Upper lobe of right lung (tissue), 1 donor: ENCODE measurements at regions not wholly inside any gene's neighbourhood (a gene's known extent, or its start where the extent isn't known, plus 50 kb on each side); places are given as distances from the start of the nearest gene placed in this dataset.

Source experiments
- ATAC-seq: fragments of 200-7000 bp; cut with Tn5 transposase; one replicate; pipeline ENCODE4 v1.9.1; 2020; ENCODE audit warnings: mild to moderate bottlenecking, moderate library complexity
- DNase-seq: peaks from one replicate; pipeline ENCODE4 v3.0.0-alpha.2; 2020
- H3K27ac ChIP-seq: fragments of 200-600 bp; one replicate; pipeline ENCODE4 v1.8.0; 2022
- H3K27me3 ChIP-seq: fragments of 200-600 bp; one replicate; pipeline ENCODE4 v1.8.0; 2022; ENCODE audit warnings: mild to moderate bottlenecking
- H3K36me3 ChIP-seq: fragments of 200-600 bp; one replicate; pipeline ENCODE4 v1.8.0; 2022
- H3K4me1 ChIP-seq: fragments of 200-600 bp; one replicate; pipeline ENCODE4 v1.8.0; 2022
- H3K4me3 ChIP-seq: fragments of 200-600 bp; one replicate; pipeline ENCODE4 v1.8.0; 2022; ENCODE audit warnings: mild to moderate bottlenecking
- H3K9me3 ChIP-seq: fragments of 200-600 bp; one replicate; pipeline ENCODE4 v1.8.0; 2022
- CTCF ChIP-seq: fragments of 200-600 bp; IDR thresholded peaks from one replicate; pipeline ENCODE4 v1.8.0; 2022; ENCODE audit warnings: antibody characterized with exemption
- intact Hi-C: fragments of 100-400 bp; cut with DNase I; formaldehyde crosslinking; loops from one replicate; pipeline ENCODE4 v1.11.0; 2022
- donor health status: DM: no; HTN: yes; CAD: no; lungs with severe emphysema.

DNA sequence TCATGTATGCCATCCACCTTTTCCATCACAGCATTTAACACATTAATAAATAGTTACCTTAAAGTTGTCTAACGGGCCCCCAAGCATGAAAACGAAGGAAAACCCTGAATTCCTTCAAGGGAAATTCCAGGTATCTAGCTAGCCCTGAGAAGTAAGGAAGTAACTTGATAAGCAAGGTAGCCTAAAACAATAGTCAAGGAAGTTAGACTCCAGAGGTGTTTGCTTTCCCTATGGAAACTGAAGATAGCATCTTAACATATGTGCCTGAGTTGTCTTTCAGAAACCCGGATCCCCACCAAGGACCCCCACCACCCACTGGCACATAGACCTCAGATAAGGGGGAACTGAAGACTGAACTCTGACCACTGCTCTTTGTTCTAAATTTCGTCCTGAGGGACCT, 127.4 kb downstream of the TBXT start:
- Histone ChIP-seq H3K36me3 (no peaks in the 10 kb centered on the region), H3K27ac (no peak overlapping the region), H3K27me3 (no peaks in the 10 kb centered on the region), H3K4me1 (no peaks in the 10 kb centered on the region), H3K9me3 (no peaks in the 10 kb centered on the region), H3K4me3 (no peak overlapping the region)
- DNase-seq = no peak
- TF ChIP-seq CTCF = no peak
- intact Hi-C loops = no loop called here
- no peak for ATAC-seq

DNA sequence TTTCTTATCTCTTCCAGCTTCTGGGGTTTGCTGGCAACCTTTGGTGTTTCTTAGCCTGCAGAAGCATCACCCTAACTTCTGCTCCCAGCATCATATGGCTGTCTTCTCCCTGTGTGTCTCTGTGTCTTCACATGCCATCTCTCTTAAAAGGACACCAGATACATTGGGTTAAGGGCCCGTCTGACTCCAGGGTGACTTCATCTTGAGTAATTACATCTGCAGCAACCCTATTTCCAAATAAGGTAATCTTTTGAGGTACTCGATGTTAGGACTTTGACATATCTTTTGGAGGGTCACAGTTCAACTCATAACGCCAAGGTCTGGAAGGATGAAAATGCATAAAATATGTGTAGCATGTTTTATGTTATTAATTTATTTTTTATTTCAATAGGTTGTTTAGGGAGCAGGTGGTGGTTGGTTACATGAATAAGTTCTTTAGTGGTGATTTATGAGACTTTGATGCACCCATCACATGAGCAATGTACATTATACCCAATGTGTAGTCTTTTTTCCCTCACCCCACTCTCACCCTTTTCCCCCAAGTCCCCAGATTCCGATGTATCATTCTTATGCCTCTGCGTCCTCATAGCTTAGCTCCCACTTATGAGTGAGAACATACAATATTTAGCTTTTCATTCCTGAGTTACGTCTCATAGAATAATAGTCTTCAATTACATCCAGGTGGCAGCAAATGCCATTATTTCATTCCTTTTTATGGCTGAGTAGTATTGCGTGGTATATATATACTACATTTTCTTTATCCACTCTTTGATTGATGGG, 131.1 kb downstream of the TBXT start:
- intact Hi-C loops = no loop called here
- no peak for ATAC-seq
- no peaks in the 10 kb centered on the region for H3K4me1 ChIP-seq
- TF ChIP-seq CTCF = no peak
- H3K9me3 ChIP-seq = no peaks in the 10 kb centered on the region
- no peaks in the 10 kb centered on the region for H3K27me3 ChIP-seq
- H3K4me3 ChIP-seq = no peak overlapping the region
- DNase-seq = no peak
- H3K27ac ChIP-seq = no peak overlapping the region
- no peaks in the 10 kb centered on the region for H3K36me3 ChIP-seq

DNA sequence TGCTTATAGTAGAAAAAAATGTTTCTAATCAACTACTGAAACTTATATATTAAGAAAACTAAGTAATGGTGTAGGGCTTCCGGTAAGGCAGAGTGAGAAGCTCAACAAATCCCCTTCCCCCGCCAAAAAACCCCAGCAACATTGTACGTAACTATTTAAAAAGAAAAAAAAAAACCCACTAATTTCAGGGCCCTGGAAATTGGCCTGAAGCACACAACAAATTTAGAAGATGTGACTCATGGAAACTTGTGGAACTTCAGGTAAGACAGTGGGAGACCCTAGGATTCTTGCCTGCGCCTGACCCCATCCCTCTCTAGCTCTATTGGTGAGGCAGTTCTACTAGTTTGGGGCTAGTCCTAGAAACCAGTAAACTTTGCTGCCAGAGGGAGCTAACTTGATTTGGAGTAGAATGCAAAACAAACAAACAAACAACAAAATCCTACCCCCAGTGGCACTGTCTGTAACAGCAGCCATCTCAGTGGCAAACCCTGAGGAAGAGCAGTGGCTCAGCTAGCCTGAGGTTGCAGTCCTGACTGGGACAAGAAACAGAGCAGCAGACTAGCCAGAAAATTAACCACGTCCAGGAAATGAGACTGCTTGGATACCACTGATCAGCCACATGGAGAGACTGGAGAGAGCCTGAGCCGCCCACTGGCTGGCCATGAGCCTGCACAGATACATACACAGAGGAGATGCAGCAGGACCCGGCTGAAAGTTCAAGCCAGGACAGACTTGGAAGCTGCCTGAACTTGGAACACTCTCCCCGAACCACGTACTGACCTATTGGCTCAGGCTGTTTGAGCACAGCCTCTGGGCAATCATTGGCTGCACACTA, 135.1 kb downstream of the TBXT start:
- Histone ChIP-seq H3K27ac (no peak overlapping the region), H3K4me3 (no peak overlapping the region), H3K27me3 (no peaks in the 10 kb centered on the region), H3K9me3 (no peaks in the 10 kb centered on the region), H3K4me1 (no peaks in the 10 kb centered on the region), H3K36me3 (no peaks in the 10 kb centered on the region)
- DNase-seq = no peak
- intact Hi-C loops = no loop called here
- no peak for TF ChIP-seq CTCF
- no peak for ATAC-seq

- no peak for TF ChIP-seq CTCF
- intact Hi-C loops = no loop called here
- H3K9me3 ChIP-seq = no peaks in the 10 kb centered on the region
Observed at GRCh38 chr6:166031275-166031674, 136.4 kb downstream of the TBXT start.

GRCh38 chr6:166029506-166029905, 138.1 kb downstream of the TBXT start:
- no peaks in the 10 kb centered on the region for H3K36me3 ChIP-seq
- intact Hi-C loops = no loop called here
- H3K27ac ChIP-seq = no peak overlapping the region
- DNase-seq (no peak), ATAC-seq (no peak)
- H3K4me3 ChIP-seq = no peak overlapping the region
- TF ChIP-seq CTCF = no peak
- H3K4me1 ChIP-seq = no peaks in the 10 kb centered on the region
- no peaks in the 10 kb centered on the region for H3K9me3 ChIP-seq
- H3K27me3 ChIP-seq = no peaks in the 10 kb centered on the region

More at GRCh38 chr6:166031275-166031674, 136.4 kb downstream of the TBXT start:
- Histone ChIP-seq H3K27me3 (no peaks in the 10 kb centered on the region), H3K36me3 (no peaks in the 10 kb centered on the region), H3K27ac (no peak overlapping the region), H3K4me1 (no peaks in the 10 kb centered on the region), H3K4me3 (no peak overlapping the region)
- ATAC-seq = no peak
- no peak for DNase-seq
